Endothelial cell of umbilical vein (primary cell): ENCODE measurements at regions not wholly inside any gene's neighbourhood (a gene's known extent, or its start where the extent isn't known, plus 50 kb on each side); places are given as distances from the start of the nearest gene placed in this dataset.
"Not testable (repeated sequence)": the region's sequence is repeated elsewhere in the genome, so short reads cannot be mapped to it uniquely, and the experiment has no call there.

Experiments used
- BruUV-seq: library from RNA; stranded (reverse); fragments of 400-500 nt; replicated peaks from 2 replicates; lab custom pipeline; 2021; lab: Mats Ljungman, UMichigan
- CTCF ChIA-PET: fragments of 300-600, 350-600 bp; sonication (Branson Sonifier 250); formaldehyde crosslinking; loops from one replicate; lab custom pipeline; 2021; ENCODE audit warnings: antibody characterized with exemption, inconsistent platforms; lab: Charles Lee
- POLR2A ChIA-PET: fragments of 300-600, 350-600 bp; sonication (Branson Sonifier 250); formaldehyde crosslinking; loops from one replicate; lab custom pipeline; 2021; ENCODE audit warnings: antibody characterized with exemption, inconsistent platforms; lab: Charles Lee
- DNase-seq: peaks from one replicate; pipeline ENCODE4 v3.0.0-alpha.2; 2011; ENCODE audit warnings: low read depth, low spot score
- FAIRE-seq: peaks from 2 replicates; lab custom pipeline; 2011; peaks lifted over from hg19 to GRCh38; lab: Jason Lieb, UNC
- H2AFZ ChIP-seq: 2 replicates; pipeline ENCODE4 v1.6.0; 2012; ENCODE audit warnings: low read depth, low read length, control low read depth, inconsistent platforms
- H3K27ac ChIP-seq: 2 replicates; pipeline ENCODE4 v1.5.1; 2011; ENCODE audit warnings: low read depth, mild to moderate bottlenecking, control low read depth, low read length, moderate library complexity; ENCODE audit not compliant: insufficient read depth
- H3K27me3 ChIP-seq, 2 experiments: 2 replicates each; pipeline versions ENCODE4 v1.6.0 to v1.6.1; 2011; ENCODE audit warnings: low read length in 2 of 2, mixed read lengths in 1 of 2; ENCODE audit not compliant: control insufficient read depth in 2 of 2, insufficient read depth in 2 of 2
- H3K36me3 ChIP-seq, 2 experiments: 2 replicates in 1 of 2; 3 replicates in 1 of 2; pipeline ENCODE4 v1.5.1; 2011; ENCODE audit warnings: low read length in 2 of 2, mild to moderate bottlenecking in 1 of 2, moderate library complexity in 1 of 2; ENCODE audit not compliant: control insufficient read depth in 2 of 2, insufficient read depth in 2 of 2; ENCODE audit errors: extremely low read depth in 1 of 2
- H3K4me1 ChIP-seq: 3 replicates; pipeline ENCODE4 v1.5.1; 2011; ENCODE audit warnings: mild to moderate bottlenecking, low read length; ENCODE audit not compliant: control insufficient read depth, insufficient read depth; ENCODE audit errors: extremely low read depth
- H3K4me2 ChIP-seq: 2 replicates; pipeline ENCODE4 v1.6.1; 2011; ENCODE audit warnings: low read length, control low read depth, mixed read lengths; ENCODE audit not compliant: insufficient read depth
- H3K4me3 ChIP-seq, 3 experiments: fragments of 200-600 bp in 1 of 3; sonication (generic), shearing (Covaris generic) in 1 of 3; replicated peaks in 1 of 3; 2 replicates each; pipeline ENCODE4 v1.5.1; 2011 to 2016; ENCODE audit warnings: control low read depth in 3 of 3, low read length in 3 of 3, mild to moderate bottlenecking in 2 of 3, inconsistent platforms in 1 of 3, low read depth in 1 of 3, moderate library complexity in 1 of 3; ENCODE audit not compliant: insufficient read depth in 1 of 3
- H3K79me2 ChIP-seq: 2 replicates; pipeline ENCODE4 v1.6.0; 2012; ENCODE audit warnings: low read length, inconsistent platforms; ENCODE audit not compliant: control insufficient read depth, insufficient read depth
- H3K9ac ChIP-seq: replicated peaks from 2 replicates; pipeline ENCODE3; 2011; ENCODE audit warnings: low read length, control low read depth; ENCODE audit not compliant: insufficient read depth; ENCODE audit errors: extremely low read depth
- H3K9me1 ChIP-seq: replicated peaks from 3 replicates; pipeline ENCODE4 v1.6.0; 2011; ENCODE audit warnings: mild to moderate bottlenecking, low read length; ENCODE audit not compliant: control insufficient read depth, insufficient read depth; ENCODE audit errors: extremely low read depth
- H3K9me3 ChIP-seq: replicated peaks from 2 replicates; pipeline ENCODE4 v1.5.1; 2012; ENCODE audit warnings: low read length, inconsistent platforms; ENCODE audit not compliant: control insufficient read depth, insufficient read depth
- H4K20me1 ChIP-seq: replicated peaks from 2 replicates; pipeline ENCODE3; 2011; ENCODE audit warnings: mild to moderate bottlenecking, low read length; ENCODE audit not compliant: control insufficient read depth, insufficient read depth; ENCODE audit errors: extremely low read depth
- CTCF ChIP-seq, 2 donors: IDR thresholded peaks; 1 replicate in 1 of 2; 2 replicates in 1 of 2; pipeline ENCODE4 v1.5.1; 2011; ENCODE audit warnings: low read length in 2 of 2, mild to moderate bottlenecking in 2 of 2, moderate library complexity in 2 of 2, control low read depth in 1 of 2, inconsistent platforms in 1 of 2, low read depth in 1 of 2; ENCODE audit not compliant: insufficient read depth in 1 of 2; ENCODE audit errors: extremely low read depth in 1 of 2
- EZH2 ChIP-seq: IDR thresholded peaks from 2 replicates; pipeline ENCODE4 v1.6.1; 2012; ENCODE audit warnings: borderline replicate concordance, low read depth, mild to moderate bottlenecking, moderate library complexity, low read length, inconsistent platforms; ENCODE audit not compliant: severe bottlenecking
- FOS ChIP-seq: IDR thresholded peaks from 2 replicates; pipeline ENCODE4 v1.6.1; 2011; ENCODE audit warnings: mild to moderate bottlenecking, low read length, moderate library complexity, borderline replicate concordance; ENCODE audit not compliant: insufficient read depth
- GATA2 ChIP-seq: IDR thresholded peaks from 2 replicates; pipeline ENCODE4 v1.7.0; 2011; ENCODE audit warnings: low read depth, mild to moderate bottlenecking, moderate library complexity, mixed read lengths, low read length; ENCODE audit not compliant: insufficient read length, insufficient read depth
- JUN ChIP-seq: IDR thresholded peaks from 2 replicates; pipeline ENCODE4 v1.6.1; 2011; ENCODE audit warnings: borderline replicate concordance, low read depth; ENCODE audit not compliant: insufficient read length, insufficient read depth
- MAX ChIP-seq: IDR thresholded peaks from 2 replicates; pipeline ENCODE4 v1.6.1; 2011; ENCODE audit not compliant: insufficient read depth, insufficient read length
- MYC ChIP-seq: IDR thresholded peaks from one replicate; pipeline ENCODE4 v1.6.1; 2011; ENCODE audit warnings: mild to moderate bottlenecking, low read depth, low read length
- POLR2A ChIP-seq: IDR thresholded peaks from 2 replicates; pipeline ENCODE4 v1.6.1; 2012; ENCODE audit warnings: low read depth, mild to moderate bottlenecking, control low read depth, low read length
- POLR2AphosphoS5 ChIP-seq: IDR thresholded peaks from 2 replicates; pipeline ENCODE4 v1.6.1; 2012; ENCODE audit warnings: low read depth, mild to moderate bottlenecking, control low read depth, low read length, moderate library complexity; ENCODE audit not compliant: insufficient read depth
- dilution Hi-C: fragments of 300-500 bp; cut with MboI; formaldehyde crosslinking; loops from one replicate; pipeline ENCODE4 v1.15.0; 2019; ENCODE audit warnings: low sequenced_read_pairs; ENCODE audit not compliant: extremely low pct_ligation_motif_present
- intact Hi-C: fragments of 100-400 bp; cut with micrococcal nuclease; formaldehyde crosslinking; loops from one replicate; pipeline ENCODE4 v1.10.0; 2022

- H3K27ac ChIP-seq, H3K9ac ChIP-seq, H3K4me2 ChIP-seq, dilution Hi-C loops, H4K20me1 ChIP-seq, H2AFZ ChIP-seq, POLR2A ChIA-PET, FAIRE-seq, H3K9me3 ChIP-seq, H3K79me2 ChIP-seq, H3K4me1 ChIP-seq, H3K9me1 ChIP-seq, H3K36me3 ChIP-seq, intact Hi-C loops, CTCF ChIA-PET, BruUV-seq, DNase-seq, H3K4me3 ChIP-seq, H3K27me3 ChIP-seq: not testable (repeated sequence)
These were observed 61.3 kb downstream of the ZNF860 start for GRCh38 chr3:32042867-32043266.

GRCh38 chr3:32045091-32045915 is 61.1 kb upstream of the GPD1L start:
- Histone ChIP-seq H2AFZ (peak overlapping the region; percentile 25), H3K4me2 (peak overlapping the region; percentile 9), H3K9me3 (no peaks in the 10 kb centered on the region), H3K4me3 (no peak overlapping the region), H3K4me1 (peaks cover 7% of the 10 kb centered on the region), H3K36me3 (no peaks in the 10 kb centered on the region), H3K27me3 (no peaks in the 10 kb centered on the region), H3K27ac (no peak overlapping the region), H4K20me1 (no peaks in the 10 kb centered on the region), H3K9ac (no peak overlapping the region), H3K9me1 (no peaks in the 10 kb centered on the region), H3K79me2 (no peaks in the 10 kb centered on the region)
- POLR2A ChIA-PET, result no interaction called here
- FAIRE-seq (no peak), DNase-seq (peak; percentile 74)
- dilution Hi-C loops, result no loop called here
- no peak for TF ChIP-seq GATA2
- no peak for TF ChIP-seq FOS
- no peak for TF ChIP-seq MAX
- no peak for TF ChIP-seq POLR2AphosphoS5
- no peak for TF ChIP-seq POLR2A
- no peak for TF ChIP-seq JUN
- TF ChIP-seq MYC, result no peak
- TF ChIP-seq CTCF (IDR thresholded peaks at IDR 0.05; ENCODE audit: extremely low read depth in 1 of 2, insufficient read depth in 1 of 2, low read depth in 1 of 2, low read length in 2 of 2), result no peak
- no peak for TF ChIP-seq EZH2
- intact Hi-C loops, result no loop called here
- no TSS peak for BruUV-seq
- CTCF ChIA-PET, result interaction anchor here (1.2 to 2.6 kb wide), 4 partner anchors 26 to 267 kb away, joined by 3 to 12 read pairs (median 6); no protein-coding TSS in a partner anchor
